Chondrocyte (in vitro differentiated cells): ENCODE measurements at regions not wholly inside any gene's neighbourhood (a gene's known extent, or its start where the extent isn't known, plus 50 kb on each side); places are given as distances from the start of the nearest gene placed in this dataset.
A peak's percentile ranks its signal among the peaks of the same experiment; 100 is the strongest.

Experiments used
- DNase-seq: peaks from one replicate; pipeline ENCODE4 v3.0.0; 2021; ENCODE audit warnings: mixed read lengths, low spot score
- H3K27ac Mint-ChIP-seq: one replicate; pipeline ENCODE4 v1.8.0; 2021; ENCODE audit warnings: mild to moderate bottlenecking, moderate library complexity, mixed read lengths; ENCODE audit not compliant: unreplicated experiment
- H3K27me3 Mint-ChIP-seq: 2 replicates; pipeline ENCODE4 v1.8.0; 2021; ENCODE audit warnings: low read depth, mixed read lengths
- H3K36me3 Mint-ChIP-seq: 2 replicates; pipeline ENCODE4 v1.8.0; 2021; ENCODE audit warnings: low read depth, mixed read lengths
- H3K4me1 Mint-ChIP-seq: 2 replicates; pipeline ENCODE4 v1.8.0; 2021; ENCODE audit warnings: low read depth, mild to moderate bottlenecking, mixed read lengths
- H3K4me3 Mint-ChIP-seq: one replicate; pipeline ENCODE4 v1.8.0; 2021; ENCODE audit warnings: mild to moderate bottlenecking, moderate library complexity, mixed read lengths; ENCODE audit not compliant: unreplicated experiment
- H3K9me3 Mint-ChIP-seq: 2 replicates; pipeline ENCODE4 v1.8.0; 2021; ENCODE audit warnings: low read depth, mixed read lengths
- CTCF ChIP-seq: fragments of 200-600 bp; sonication (generic); IDR thresholded peaks from 2 replicates; pipeline ENCODE4 v1.5.0; 2021; ENCODE audit warnings: antibody characterized with exemption, mild to moderate bottlenecking, moderate library complexity

GRCh38 chr1:106072909-106073600 is 983.4 kb upstream of the PRMT6 start:
- DNase-seq = no peak
- H3K4me1 Mint-ChIP-seq = no peaks in the 10 kb centered on the region
- no peak overlapping the region for H3K4me3 Mint-ChIP-seq
- H3K9me3 Mint-ChIP-seq = no peaks in the 10 kb centered on the region
- H3K36me3 Mint-ChIP-seq = no peaks in the 10 kb centered on the region
- H3K27ac Mint-ChIP-seq = no peak overlapping the region
- no peak for TF ChIP-seq CTCF
- peaks cover 3% of the 10 kb centered on the region for H3K27me3 Mint-ChIP-seq

GRCh38 chr1:106080608-106081325 is 975.7 kb upstream of the PRMT6 start:
- Mint-ChIP-seq H3K4me3 (no peak overlapping the region), H3K27ac (no peak overlapping the region)

GRCh38 chr1:106111044-106111443 is 945.4 kb upstream of the PRMT6 start:
- Mint-ChIP-seq H3K27me3 (no peaks in the 10 kb centered on the region), H3K36me3 (no peaks in the 10 kb centered on the region), H3K4me1 (no peaks in the 10 kb centered on the region), H3K27ac (no peak overlapping the region), H3K9me3 (peaks cover 9% of the 10 kb centered on the region), H3K4me3 (no peak overlapping the region)
- TF ChIP-seq CTCF = no peak
- DNase-seq = no peak

More at GRCh38 chr1:106080608-106081325, 975.7 kb upstream of the PRMT6 start:
- H3K9me3 Mint-ChIP-seq = no peaks in the 10 kb centered on the region
- H3K4me1 Mint-ChIP-seq = no peaks in the 10 kb centered on the region
- peak; percentile 89 for DNase-seq
- peaks cover 2% of the 10 kb centered on the region for H3K27me3 Mint-ChIP-seq
- H3K36me3 Mint-ChIP-seq = no peaks in the 10 kb centered on the region
- no peak for TF ChIP-seq CTCF

- TF ChIP-seq CTCF = no peak
These were observed 942.6 kb upstream of the PRMT6 start for GRCh38 chr1:106113851-106114250.

GRCh38 chr1:106120789-106121188 is 935.7 kb upstream of the PRMT6 start:
- no peaks in the 10 kb centered on the region for H3K27me3 Mint-ChIP-seq
- no peak overlapping the region for H3K27ac Mint-ChIP-seq
- TF ChIP-seq CTCF = no peak
- no peaks in the 10 kb centered on the region for H3K9me3 Mint-ChIP-seq
- no peaks in the 10 kb centered on the region for H3K4me1 Mint-ChIP-seq
- no peaks in the 10 kb centered on the region for H3K36me3 Mint-ChIP-seq
- no peak for DNase-seq
- H3K4me3 Mint-ChIP-seq = no peak overlapping the region

More at GRCh38 chr1:106113851-106114250, 942.6 kb upstream of the PRMT6 start:
- H3K4me1 Mint-ChIP-seq = no peaks in the 10 kb centered on the region
- DNase-seq = no peak
- peaks cover 3% of the 10 kb centered on the region for H3K9me3 Mint-ChIP-seq
- no peak overlapping the region for H3K27ac Mint-ChIP-seq
- no peaks in the 10 kb centered on the region for H3K36me3 Mint-ChIP-seq
- no peak overlapping the region for H3K4me3 Mint-ChIP-seq
- H3K27me3 Mint-ChIP-seq = no peaks in the 10 kb centered on the region
